Upper lobe of left lung (tissue), 6 donors: ENCODE measurements at regions not wholly inside any gene's neighbourhood (a gene's known extent, or its start where the extent isn't known, plus 50 kb on each side); places are given as distances from the start of the nearest gene placed in this dataset.
A peak's percentile ranks its signal among the peaks of the same experiment; 100 is the strongest.

Experiments used
- ATAC-seq, 2 donors: fragments of 200-7000 bp; cut with Tn5 transposase; one replicate each; pipeline ENCODE4 v1.9.1; 2022; ENCODE audit warnings: mild to moderate bottlenecking in 2 of 2, moderate library complexity in 2 of 2; ENCODE audit not compliant: low FRiP score in 2 of 2
- DNase-seq, 2 donors: peaks; one replicate each; pipeline ENCODE4 v3.0.0-alpha.2; 2019 to 2020
- H3K27ac ChIP-seq, 4 donors: fragments of 200-600 bp; sonication (generic); one replicate each; pipeline ENCODE4 v1.5.1; 2016 to 2019
- H3K27me3 ChIP-seq, 4 donors: fragments of 200-600 bp; sonication (generic); one replicate each; pipeline ENCODE4 v1.5.1; 2017 to 2019
- H3K36me3 ChIP-seq, 4 donors: fragments of 200-600 bp; sonication (generic); one replicate each; pipeline ENCODE4 v1.5.1; 2016 to 2019
- H3K4me1 ChIP-seq, 4 donors: fragments of 200-600 bp; sonication (generic); one replicate each; pipeline ENCODE4 v1.5.1; 2018 to 2019
- H3K4me3 ChIP-seq, 4 donors: fragments of 200-600 bp; sonication (generic); one replicate each; pipeline ENCODE4 v1.5.1; 2017 to 2019; ENCODE audit warnings: mild to moderate bottlenecking in 2 of 4, moderate library complexity in 1 of 4
- H3K9me3 ChIP-seq, 4 donors: fragments of 200-600 bp; sonication (generic); one replicate each; pipeline ENCODE4 v1.5.1; 2018 to 2019
- EP300 ChIP-seq, 4 donors: sonication (generic); formaldehyde crosslinking; IDR thresholded peaks; one replicate each; pipeline ENCODE4 v1.5.1; 2017; ENCODE audit warnings: antibody characterized with exemption in 4 of 4, control low read depth in 2 of 4
- POLR2A ChIP-seq, 4 donors: fragments of 450-650 bp; IDR thresholded peaks; one replicate each; pipeline ENCODE4 v1.5.1; 2016 to 2017; ENCODE audit warnings: antibody characterized with exemption in 4 of 4, mild to moderate bottlenecking in 2 of 4
- POLR2AphosphoS5 ChIP-seq, 2 donors: sonication (generic); formaldehyde crosslinking; IDR thresholded peaks; one replicate each; pipeline ENCODE4 v1.5.1; 2017; ENCODE audit warnings: antibody characterized with exemption in 2 of 2
- whole genome bisulfite sequencing, 2 donors: methylation state at CpG; one replicate each; pipeline ENCODE4 v1.1.5; 2017 to 2018; 5-methylcytosine and 5-hydroxymethylcytosine counted together
- TF ChIP-seq, protein P1 (sequence below), 6 experiments: fragments of 450-650 bp in 4 of 6; fragments of 200-600 bp in 2 of 6; sonication (generic) in 2 of 6; IDR thresholded peaks; one replicate each; pipeline ENCODE4 v1.5.1; 2016 to 2019; ENCODE audit warnings: antibody characterized with exemption in 6 of 6
- donor health status: DM: no; HTN: no; CAD: no; lungs with moderate emphysema.
- donor health status: DM: no; HTN: yes; CAD: no; lungs with severe emphysema.

DNA sequence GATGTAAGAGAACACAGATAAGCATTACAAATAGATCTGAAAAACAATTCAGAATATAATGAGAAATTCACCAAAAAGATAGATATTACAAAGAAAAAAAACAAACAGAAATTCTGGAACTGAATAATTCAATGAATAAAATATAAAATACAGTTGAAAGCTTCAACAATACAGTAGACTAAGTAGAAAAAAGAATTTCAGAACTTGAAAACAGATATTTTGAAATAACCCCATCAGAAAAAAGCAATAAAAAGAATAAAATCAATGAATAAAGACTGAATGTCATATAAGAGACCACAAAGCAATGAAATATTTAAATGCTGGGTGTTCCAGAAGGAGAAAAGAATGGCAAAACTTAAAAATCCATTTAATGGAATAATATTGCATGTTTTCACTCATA lies 611.4 kb upstream of the GHITM start:
- H3K27me3 ChIP-seq: no peaks in the 10 kb centered on the region
- no peak overlapping the region for H3K4me3 ChIP-seq
- ATAC-seq (no peak), DNase-seq (no peak)
- TF ChIP-seq EP300 (IDR thresholded peaks at IDR 0.05) (no peak), POLR2A (IDR thresholded peaks at IDR 0.05) (no peak), POLR2AphosphoS5 (IDR thresholded peaks at IDR 0.05) (no peak)
- TF ChIP-seq, protein P1, sequence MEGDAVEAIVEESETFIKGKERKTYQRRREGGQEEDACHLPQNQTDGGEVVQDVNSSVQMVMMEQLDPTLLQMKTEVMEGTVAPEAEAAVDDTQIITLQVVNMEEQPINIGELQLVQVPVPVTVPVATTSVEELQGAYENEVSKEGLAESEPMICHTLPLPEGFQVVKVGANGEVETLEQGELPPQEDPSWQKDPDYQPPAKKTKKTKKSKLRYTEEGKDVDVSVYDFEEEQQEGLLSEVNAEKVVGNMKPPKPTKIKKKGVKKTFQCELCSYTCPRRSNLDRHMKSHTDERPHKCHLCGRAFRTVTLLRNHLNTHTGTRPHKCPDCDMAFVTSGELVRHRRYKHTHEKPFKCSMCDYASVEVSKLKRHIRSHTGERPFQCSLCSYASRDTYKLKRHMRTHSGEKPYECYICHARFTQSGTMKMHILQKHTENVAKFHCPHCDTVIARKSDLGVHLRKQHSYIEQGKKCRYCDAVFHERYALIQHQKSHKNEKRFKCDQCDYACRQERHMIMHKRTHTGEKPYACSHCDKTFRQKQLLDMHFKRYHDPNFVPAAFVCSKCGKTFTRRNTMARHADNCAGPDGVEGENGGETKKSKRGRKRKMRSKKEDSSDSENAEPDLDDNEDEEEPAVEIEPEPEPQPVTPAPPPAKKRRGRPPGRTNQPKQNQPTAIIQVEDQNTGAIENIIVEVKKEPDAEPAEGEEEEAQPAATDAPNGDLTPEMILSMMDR (IDR thresholded peaks at IDR 0.05): no peak
- H3K9me3 ChIP-seq: peaks cover 0 to 12% (median 5%) of the 10 kb centered on the region in 4 donors
- H3K27ac ChIP-seq: no peak overlapping the region
- H3K36me3 ChIP-seq: no peaks in the 10 kb centered on the region
- H3K4me1 ChIP-seq: no peaks in the 10 kb centered on the region

DNA sequence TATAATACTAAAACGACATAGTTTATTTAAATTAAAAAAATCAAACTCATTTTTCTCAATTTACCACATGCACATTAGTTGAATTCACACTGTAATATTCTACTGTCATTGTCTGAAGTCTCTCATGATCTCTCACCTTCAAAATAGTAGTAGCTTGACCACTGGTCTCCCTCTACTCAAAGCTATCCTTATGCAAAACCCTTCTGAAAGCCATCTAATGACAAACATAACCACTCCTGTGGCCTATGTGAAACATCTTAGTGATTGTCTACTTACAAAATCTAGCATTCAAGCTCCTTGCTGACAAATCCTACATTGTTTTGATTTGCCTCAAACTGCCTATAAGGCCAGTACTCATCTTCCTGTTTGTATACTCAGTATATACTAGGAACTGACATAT lies 606.0 kb upstream of the GHITM start:
- no peak for DNase-seq
- Histone ChIP-seq H3K4me1 (no peaks in the 10 kb centered on the region), H3K9me3 (peaks cover 0 to 5% (median 0%) of the 10 kb centered on the region in 4 donors), H3K27me3 (no peaks in the 10 kb centered on the region), H3K27ac (no peak overlapping the region), H3K36me3 (no peaks in the 10 kb centered on the region), H3K4me3 (no peak overlapping the region)
- ATAC-seq: no peak
- 48 to 65% methylated on average over 1 of the region's 1 CpG for WGBS, 2 donors
- TF ChIP-seq, protein P1 (IDR thresholded peaks at IDR 0.05): no peak
- TF ChIP-seq EP300 (IDR thresholded peaks at IDR 0.05): no peak
- TF ChIP-seq POLR2AphosphoS5 (IDR thresholded peaks at IDR 0.05): no peak
- TF ChIP-seq POLR2A (IDR thresholded peaks at IDR 0.05): no peak

DNA sequence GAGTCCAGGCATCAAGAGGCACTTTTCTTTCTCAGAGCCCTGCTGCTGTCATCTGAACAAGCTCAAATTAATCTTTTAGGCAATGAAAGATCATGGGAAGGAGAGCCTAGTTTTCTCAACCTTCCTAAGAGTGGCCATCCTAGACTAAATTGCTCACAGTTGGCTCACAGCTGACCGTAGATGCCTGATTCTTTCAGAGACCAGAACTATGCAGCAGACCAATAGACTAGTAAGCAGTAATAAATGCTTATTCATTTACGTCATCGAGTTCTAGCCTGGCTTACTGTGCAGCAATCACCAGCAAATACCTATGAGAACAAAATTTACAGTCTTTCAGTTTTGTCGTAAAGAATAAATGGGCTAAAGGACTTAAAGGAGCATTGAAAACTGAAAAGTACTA lies 602.9 kb upstream of the GHITM start:
- H3K9me3 ChIP-seq: no peaks in the 10 kb centered on the region
- no peaks in the 10 kb centered on the region for H3K27me3 ChIP-seq
- WGBS, 2 donors: 89 to 93% methylated on average over 4 of the region's 4 CpGs
- no peak for ATAC-seq
- no peaks in the 10 kb centered on the region for H3K4me1 ChIP-seq
- no peak for DNase-seq
- no peak overlapping the region for H3K4me3 ChIP-seq
- TF ChIP-seq POLR2AphosphoS5 (IDR thresholded peaks at IDR 0.05) (no peak), EP300 (IDR thresholded peaks at IDR 0.05) (no peak), POLR2A (IDR thresholded peaks at IDR 0.05) (no peak)
- TF ChIP-seq, protein P1 (IDR thresholded peaks at IDR 0.05): no peak
- no peaks in the 10 kb centered on the region for H3K36me3 ChIP-seq
- H3K27ac ChIP-seq: no peak overlapping the region

DNA sequence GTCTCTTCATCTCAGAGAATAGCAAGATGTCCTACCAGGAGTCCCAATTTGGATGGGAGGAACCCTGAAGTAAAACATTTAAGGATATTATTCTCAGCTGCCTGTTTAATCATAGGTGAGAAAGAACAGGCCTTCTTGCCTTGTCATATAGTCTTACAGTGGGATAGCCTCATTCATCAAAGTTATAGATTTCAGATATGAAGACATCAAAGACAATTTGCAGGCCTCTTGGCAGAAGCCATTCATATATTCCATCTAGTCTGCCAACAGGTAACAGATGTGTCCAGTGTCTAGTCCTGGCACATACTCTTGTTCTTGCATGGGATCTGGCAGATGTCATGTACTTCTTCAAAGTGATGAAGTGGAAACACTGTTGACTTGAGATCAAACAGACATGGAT lies 601.3 kb upstream of the GHITM start:
- Histone ChIP-seq H3K27me3 (no peaks in the 10 kb centered on the region), H3K27ac (no peak overlapping the region), H3K9me3 (no peaks in the 10 kb centered on the region), H3K4me3 (no peak overlapping the region), H3K36me3 (no peaks in the 10 kb centered on the region), H3K4me1 (no peaks in the 10 kb centered on the region)
- DNase-seq: no peak
- ATAC-seq: no peak
- TF ChIP-seq, protein P1 (IDR thresholded peaks at IDR 0.05): no peak
- no peak for TF ChIP-seq EP300 (IDR thresholded peaks at IDR 0.05)
- TF ChIP-seq POLR2A (IDR thresholded peaks at IDR 0.05): no peak
- TF ChIP-seq POLR2AphosphoS5 (IDR thresholded peaks at IDR 0.05): no peak

DNA sequence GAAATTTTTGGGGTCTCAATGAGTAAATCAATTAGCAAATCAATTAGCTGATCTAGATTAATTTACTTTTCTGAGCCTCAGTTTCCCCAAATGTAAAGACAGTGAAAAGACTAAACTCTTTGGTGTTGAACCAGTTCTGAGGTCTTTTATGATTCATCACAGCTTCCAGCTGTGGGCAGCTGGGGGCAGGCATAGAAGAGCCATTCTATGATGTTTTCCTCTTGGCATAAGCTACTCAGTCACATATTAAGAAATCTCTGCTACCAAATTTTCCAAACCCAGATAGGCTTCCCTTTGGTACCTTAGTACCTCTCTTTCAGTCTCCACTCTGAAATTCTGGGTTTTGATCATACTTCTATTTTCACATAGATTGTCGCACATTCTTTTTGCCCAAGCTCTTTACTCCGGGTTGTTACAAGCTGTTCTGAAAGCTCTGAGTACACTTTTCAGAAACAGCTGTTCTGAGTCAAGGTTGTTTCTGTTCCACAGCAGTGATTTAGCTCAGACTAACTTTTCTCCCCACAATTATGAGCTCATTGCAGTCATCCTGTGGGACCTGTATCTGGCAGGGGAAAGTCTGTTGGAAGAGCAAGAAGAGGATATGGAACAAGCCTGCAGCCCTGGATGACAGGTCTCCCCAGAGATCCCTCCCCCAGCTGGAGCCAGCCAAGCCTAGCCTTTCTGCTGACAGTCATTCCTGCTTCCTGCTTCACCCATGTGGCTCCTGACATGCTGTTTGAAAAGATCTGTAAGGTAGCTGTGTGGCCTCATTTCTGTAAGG lies 599.6 kb upstream of the GHITM start:
- H3K4me1 ChIP-seq: no peaks in the 10 kb centered on the region
- no peak overlapping the region for H3K4me3 ChIP-seq
- ATAC-seq (peak in 1 of 2 donors; percentile 92), DNase-seq (no peak)
- H3K27ac ChIP-seq: no peak overlapping the region
- TF ChIP-seq POLR2A (IDR thresholded peaks at IDR 0.05): no peak
- TF ChIP-seq, protein P1 (IDR thresholded peaks at IDR 0.05): no peak
- TF ChIP-seq EP300 (IDR thresholded peaks at IDR 0.05): no peak
- H3K9me3 ChIP-seq: no peaks in the 10 kb centered on the region
- no peaks in the 10 kb centered on the region for H3K36me3 ChIP-seq
- 61 to 66% methylated on average over 2 of the region's 2 CpGs for WGBS, 2 donors
- H3K27me3 ChIP-seq: no peaks in the 10 kb centered on the region
